ENCODE measurements at regions not wholly inside any gene's neighbourhood (a gene's known extent, or its start where the extent isn't known, plus 50 kb on each side); places are given as distances from the start of the nearest gene placed in this dataset.

DNA sequence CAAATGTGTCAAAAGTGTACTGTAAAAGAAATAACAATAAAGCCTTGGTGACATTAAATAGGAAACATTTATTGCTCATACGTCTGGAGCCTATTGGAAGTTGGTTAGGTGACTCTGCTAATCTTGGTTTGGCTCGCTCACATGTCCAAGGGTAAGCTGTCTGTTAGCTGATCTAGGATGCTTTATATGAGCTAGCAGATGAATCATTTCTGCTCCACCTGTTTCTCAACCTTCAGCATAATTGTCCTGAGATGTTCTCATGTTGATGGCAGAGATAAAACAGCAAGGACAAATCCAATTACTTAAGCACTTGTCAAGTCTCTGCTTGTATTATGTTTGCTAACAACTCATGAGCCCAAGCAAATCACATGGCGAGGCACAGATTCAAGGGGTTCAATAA is 56.0 kb upstream of the CD53 start:
- no peak for DNase-seq (ENCODE audit: low read depth in 2 of 2)

DNA sequence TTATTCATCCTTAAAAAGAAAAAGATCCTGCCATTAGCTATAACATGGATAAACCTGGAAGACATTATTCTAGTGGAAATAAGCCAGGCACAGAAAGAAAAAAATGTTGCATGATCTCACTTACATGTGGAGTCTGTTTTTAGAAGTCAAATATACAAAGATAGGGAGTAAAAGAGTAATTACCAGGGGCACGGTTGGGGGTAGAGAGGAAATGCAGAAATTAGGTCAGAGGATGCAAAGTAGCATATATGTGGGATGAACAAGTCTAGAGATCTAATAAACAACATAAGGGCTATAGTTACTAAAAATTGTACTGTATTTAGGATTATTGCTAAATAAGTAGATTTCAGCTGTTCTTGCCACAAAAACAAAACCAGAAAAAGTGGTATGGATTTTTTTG is 61.4 kb upstream of the CD53 start:
- no peak for DNase-seq (ENCODE audit: low read depth in 2 of 2)

DNA sequence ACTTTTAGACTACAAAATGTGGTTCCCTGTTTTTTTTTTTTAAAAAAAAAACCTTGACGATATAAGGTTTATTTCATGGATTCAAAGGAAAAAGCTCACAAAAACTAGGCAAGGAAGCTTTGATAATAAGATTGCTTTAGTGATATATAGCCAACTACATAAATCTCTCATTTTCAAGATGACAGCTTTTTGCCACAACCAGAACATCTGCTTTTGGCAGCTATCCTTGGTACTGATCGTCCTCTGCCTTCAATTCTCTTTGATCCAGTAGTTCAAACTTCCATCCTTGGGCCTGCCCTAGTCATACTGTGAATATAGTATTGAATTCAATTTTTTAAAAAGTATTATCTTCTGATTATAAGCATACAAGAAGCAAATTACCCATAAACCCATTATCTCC is 72.9 kb upstream of the CD53 start:
- no peak for DNase-seq (ENCODE audit: low read depth in 2 of 2)

DNA sequence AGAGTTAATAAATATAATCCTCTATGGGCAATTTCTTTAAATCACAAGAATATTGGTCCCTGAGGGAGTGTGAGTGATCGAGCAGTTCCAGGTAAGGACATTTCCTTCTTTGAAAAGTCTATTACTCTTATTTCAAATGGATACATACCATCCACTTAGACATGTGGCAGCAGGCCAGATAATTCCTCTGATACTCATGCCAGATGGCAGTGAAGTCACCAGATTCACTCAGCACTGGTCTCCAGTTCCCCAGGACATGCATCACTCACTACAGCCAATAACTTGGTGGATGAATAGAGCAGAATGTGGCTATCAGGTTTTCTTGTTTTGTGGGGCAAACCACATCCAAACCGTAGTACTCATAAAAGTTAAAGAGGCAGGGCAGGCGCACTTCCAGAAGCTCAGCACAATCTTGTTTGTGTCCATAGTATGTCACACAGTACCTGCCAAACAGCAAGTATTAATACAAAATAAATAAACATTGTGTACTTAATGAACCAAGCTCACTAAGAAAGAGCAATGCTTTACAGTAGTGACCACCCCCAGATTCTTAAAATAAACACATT is 74.2 kb upstream of the CD53 start:
- no peak for DNase-seq (ENCODE audit: low read depth in 2 of 2)

DNA sequence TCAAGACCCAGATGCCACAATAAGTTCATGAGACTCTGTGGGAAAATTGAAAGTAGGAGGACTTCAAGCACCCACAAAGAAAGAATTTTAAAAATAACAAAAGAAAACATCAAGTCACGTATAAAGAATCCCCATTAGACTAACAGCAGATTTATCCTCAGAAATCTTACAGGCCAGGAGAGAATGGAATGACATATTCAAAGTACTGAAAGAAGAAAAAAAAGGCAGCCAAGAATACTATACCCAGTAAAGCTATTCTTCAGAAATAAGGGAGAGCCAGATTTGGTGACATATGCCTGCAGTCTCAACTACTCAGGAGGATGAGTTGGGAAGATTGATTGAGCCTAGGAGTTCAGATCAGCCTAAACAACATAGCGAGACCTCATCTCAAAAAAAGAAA is 84.3 kb upstream of the CD53 start:
- no peak for DNase-seq (ENCODE audit: low read depth in 2 of 2)

DNA sequence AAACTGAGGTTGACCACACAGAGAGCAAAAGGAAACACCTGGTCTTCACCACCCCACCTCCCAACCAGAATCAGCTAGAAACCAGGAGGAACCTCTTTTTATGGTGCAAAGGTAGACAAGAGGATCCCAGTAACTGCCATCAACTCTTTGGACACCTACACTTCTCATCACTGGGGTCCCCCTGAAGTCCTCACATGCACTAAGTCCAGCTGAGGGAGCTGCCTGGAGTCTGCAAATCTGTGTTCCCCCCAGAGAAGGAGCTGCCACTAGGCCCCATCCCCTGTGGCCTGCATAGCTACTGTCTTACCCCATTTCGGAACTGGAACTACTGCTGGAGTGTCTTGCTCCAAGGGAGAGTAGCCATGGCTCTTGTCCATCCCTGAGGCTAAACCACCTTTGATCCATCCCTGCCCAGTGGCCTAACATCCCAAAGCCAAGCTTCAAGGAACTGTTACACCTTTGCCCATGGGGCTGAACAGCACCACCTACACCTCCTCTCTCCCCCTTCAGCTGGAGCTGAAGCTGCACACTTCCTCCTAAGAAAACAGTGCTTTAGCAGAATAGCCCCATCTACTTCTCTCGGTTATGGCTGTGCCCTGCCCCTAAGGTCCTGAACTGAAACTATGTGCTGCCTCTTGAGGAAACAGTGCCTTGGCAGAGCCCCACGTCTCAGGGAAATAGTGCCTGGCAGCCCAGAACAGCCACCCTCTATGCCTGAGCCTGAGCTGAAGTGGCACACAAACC is 85.4 kb upstream of the CD53 start:
- no peak for DNase-seq (ENCODE audit: low read depth in 2 of 2)

DNA sequence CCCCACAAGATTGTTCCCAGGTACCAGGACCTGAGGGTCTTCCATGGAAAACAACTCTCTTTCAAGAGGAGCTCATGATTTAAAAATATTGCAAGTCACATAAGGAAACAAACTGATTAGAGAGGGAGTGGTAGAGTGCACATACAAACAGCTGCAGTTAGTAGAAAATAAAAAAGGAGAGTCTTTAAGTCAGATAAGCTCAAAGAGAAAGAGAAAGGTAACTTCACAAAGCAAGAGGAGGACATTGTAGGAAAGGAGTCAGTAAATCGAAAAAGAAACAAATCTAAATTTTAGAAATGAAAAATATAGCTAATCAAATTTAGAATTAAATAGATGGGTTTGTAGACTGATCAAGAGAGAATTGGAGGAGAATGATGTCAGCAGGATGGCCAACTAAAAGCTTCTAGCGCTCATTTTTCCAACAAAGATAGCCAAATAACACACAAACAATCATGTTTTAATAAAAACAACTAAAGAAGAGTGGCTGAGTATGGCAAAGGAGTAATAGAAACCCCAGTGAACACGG is 86.1 kb upstream of the CD53 start:
- no peak for DNase-seq (ENCODE audit: low read depth in 2 of 2)

DNA sequence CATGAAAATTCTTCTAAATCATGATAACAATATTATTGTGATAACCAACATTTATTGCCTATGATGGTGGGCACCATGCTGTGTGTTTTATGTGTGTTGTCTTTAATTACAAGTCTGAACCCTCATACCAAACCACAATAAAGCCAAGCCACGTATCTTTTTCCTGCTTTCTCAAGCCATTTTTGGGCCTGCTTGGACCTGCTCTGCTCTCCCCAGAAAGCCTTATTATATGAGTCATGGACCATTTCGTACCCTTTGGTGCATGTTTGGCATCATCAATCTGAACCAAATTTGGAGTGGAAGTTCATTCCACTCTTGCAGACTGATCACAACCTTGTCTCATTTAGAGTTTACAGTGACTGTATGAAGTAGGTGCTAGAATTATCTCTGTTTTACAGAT is 87.3 kb upstream of the CD53 start:
- DNase-seq (ENCODE audit: low read depth in 2 of 2) = no peak

DNA sequence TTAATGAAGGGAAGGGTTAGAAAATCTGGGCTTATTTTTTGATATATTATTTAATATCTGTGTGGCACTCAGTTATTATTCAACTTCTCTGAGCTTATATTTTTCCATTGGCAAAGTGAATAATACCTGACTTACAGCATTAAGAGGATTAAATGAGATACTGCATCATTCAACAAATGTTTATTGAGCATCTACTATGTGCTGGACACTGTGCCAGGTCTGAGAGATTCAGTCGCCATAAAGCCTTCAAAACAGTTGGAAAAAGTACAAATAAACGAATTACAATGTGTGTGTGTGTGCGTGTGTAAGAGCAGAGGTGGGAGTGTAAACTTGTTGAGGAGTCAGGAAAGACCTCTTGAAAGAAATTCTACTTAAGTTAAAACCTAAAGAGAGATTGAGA is 87.9 kb upstream of the CD53 start:
- no peak for DNase-seq (ENCODE audit: low read depth in 2 of 2)

DNA sequence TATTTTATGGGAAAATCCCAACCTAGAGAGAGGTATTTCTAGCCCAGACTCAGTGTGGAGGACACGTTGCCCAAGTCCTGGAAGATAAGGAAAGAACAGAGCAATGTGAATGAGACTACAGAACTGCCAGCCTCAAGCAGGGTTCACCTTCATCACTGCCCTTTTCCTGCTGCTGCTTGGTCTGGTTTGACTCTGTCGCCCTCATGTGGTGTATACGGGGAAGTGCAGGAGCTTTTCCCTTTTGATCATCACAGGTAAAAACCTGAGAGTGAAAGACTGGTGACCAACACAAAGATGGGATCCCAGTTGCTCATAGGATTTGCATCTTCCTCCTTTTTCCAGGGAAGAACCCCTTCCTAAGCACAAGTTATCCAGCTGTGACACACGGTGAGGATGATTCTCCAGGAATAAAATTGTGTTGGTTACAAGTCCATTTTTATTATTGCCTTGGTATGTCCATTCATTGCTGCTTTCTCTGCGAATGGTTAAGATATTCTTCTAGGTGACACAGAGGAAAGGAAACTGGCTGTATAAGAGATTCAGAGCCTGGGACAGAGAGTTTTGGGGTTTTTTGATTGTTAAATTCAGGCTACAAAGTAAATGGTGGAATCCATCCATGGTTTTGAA is 89.5 kb upstream of the CD53 start:
- peak in 1 of 2 donors; percentile 32 for DNase-seq (ENCODE audit: low read depth in 2 of 2)

DNA sequence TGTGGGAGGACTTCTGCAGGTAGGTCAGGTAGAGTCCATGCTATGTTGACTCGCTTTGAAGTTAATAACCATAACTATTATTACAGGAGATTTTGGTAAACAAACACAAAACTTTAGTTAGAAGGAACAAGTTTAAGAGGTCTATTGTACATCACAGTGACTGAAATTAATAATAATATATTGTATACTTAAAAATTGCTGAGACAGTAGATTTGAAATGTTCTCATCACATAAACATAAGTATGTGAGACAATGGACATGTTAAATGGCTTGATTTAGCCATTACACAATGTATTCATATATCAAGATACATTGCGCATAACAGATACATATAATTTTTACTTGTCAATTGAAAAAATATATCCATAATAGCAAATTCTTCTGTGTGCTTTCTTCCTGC is 91.4 kb upstream of the CD53 start:
- no peak for DNase-seq (ENCODE audit: low read depth in 2 of 2)

DNA sequence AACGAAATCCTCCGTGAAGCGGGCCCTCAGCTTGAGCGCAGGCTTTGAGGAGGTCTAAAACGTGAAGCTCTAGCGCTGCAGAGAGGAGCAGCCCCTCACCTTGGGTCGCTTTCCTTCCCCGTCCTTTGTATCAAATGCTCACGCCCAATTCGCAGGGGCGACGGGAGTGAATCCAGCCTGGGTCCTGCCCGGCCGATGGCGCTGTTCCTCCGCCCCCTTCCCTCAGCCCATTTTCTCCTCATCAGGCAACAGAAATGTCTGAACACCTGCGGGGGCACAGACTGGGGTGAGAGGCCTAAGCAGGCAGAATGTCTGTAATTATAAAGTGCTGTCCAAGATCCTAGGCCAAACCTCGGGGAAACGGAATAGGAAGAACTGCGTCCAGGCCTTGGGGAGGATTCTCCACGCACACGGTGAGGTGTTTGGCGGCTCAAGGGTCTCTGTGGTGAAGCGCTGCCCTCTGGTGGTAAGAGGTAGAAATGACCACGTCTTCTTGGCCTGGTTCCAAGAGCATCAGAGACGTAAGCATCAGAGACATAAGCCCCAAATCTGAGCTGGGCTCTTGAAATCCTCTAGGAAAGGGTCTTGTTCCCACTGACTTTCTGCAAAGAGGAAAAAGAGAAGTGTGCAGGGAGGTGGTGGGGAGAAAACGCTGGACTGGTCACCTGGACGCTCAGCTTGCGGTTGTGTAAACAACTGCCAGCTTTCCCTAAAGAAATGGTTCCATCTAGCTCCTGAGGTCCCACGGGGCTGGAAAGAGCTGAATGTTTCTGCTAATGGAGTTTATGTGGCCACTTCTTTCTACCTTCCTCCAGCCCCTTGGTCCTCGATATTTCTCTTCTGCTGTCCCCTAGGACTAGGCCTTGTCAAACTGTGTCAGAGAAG is 92.1 kb upstream of the CD53 start:
- DNase-seq (ENCODE audit: low read depth in 2 of 2) = peak; percentile 35 to 46

DNA sequence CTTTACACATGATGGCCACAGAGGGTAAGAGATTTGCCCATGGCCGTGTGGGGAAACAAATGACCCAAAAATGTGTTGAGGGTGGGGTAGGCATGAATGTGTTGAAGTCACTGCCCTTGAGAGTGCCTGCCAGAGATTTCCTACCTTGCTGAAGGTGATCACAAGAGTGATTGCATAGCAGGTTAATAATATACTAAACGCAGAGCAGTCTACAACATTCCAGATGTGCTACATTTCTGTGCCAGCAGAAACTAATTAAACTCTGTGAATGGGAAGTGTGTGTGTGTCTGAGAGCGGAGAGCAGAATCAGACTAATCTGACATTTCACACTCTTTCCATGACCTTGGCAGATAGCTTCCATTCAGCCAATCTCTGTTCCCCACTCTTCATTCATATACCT is 93.3 kb upstream of the CD53 start:
- no peak for DNase-seq (ENCODE audit: low read depth in 2 of 2)

DNA sequence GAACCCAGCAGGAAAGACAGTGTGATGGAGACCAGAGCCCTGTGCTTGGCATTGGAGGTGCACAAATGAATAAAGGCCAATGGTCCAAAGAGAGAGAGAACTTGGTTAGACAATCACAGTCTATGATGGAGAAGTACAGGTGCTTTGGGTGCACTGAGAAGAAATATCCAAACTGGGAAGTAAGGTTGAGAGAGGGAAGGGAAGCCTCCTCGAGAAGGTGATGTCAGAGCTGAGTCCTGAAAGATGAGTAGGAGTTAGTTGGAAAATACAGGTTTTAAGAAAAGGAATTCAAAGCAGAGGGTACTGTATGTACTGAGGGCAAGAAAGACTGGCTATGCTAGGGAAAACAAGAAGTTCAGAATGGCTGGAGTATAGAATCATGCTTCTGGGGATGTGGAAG is 94.1 kb upstream of the CD53 start:
- DNase-seq (ENCODE audit: low read depth in 2 of 2) = no peak

DNA sequence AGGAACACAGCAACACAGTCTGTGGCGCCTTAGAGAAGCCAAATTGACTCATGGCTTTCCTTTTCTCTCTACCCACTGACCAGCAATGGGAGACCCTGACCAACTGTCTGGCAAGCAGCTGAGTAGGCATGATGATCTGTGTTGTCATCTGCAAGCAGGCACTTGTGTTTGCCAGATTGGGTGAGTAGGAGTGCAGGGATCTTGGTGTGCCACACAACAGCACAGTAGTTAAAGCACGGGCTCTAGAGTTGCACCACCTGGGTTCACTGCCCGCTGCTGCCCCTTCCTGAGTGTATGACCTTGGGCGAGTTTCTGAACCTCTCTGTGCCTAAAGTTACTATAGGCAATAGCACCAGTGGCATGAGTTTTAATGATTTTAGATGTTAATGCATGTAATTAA is 95.7 kb upstream of the CD53 start:
- DNase-seq (ENCODE audit: low read depth in 2 of 2) = no peak

DNA sequence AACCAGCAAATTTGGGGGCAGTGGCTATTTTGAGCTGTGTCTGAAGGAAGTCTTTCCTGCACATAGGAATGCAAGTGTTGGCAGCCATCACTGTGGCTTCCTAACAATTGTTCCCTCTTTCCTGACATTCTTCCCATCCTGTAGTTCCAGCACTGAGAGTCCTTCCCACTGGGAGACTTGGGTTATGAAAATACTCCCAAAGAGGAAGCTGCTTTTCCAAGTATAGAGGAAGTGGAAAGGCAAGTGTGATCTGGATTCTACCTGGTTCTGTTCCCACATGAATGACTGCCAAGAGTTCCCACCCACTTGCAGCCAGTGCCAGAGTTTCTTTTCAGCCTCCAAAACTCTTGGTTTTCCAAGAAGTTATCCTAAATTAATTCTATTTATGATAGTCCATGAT is 98.5 kb upstream of the CD53 start:
- no peak for DNase-seq (ENCODE audit: low read depth in 2 of 2)

DNA sequence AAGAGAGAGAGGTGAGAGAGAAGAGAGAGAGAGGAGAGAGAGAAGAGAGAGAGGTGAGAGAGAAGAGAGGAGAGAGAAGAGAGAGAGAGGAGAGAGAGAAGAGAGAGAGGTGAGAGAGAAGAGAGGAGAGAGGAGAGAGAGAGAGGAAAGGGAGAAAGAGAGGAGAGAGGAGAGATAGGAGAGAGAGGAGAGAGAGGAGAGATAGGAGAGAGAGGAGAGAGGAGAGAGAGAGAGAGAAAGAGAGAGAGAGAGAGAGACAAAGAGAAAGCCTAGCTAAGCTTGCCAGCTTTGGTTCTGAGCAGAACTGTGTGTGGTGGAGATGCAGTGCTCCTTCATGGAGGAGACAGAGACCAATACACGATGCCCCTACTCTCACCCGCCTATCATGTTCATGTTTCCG is 99.1 kb upstream of the KCNA3 start:
- no peak for DNase-seq (ENCODE audit: low read depth in 2 of 2)

DNA sequence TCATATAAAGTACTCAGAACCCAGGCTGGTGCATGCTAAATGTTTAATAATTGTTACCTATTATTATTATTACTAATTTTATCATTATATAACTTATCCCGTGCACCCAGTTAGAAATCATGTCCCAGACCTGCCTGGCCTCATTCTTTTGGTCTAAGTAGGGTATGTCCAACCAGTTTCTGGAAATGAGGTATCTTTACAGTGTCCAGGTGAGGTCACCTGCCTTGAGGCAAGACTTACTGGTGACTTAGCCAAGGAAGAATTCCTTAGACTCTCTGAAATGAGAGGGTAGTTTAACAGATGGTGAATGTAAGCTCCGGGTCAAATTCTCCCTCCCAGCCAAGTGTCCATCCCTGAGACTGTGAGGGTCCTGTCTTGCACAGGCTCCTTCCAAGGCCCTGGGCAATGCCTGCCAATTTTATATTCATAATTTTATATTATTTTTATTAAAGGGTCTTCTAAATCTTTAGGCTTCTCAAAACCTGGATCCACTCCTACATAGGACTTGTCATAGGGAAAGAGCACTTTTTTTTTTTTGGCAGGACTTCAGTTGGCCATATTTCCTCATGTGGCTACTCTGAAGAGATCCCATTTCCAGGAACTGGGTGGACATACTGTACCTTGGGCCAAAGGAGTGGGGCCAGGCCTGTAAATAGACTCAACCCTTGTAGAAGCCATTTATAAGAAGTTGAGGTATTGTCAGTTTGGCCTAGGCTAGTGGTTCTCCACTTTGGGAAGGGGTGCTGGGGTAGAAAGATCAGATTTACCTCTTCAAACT is 96.7 kb upstream of the KCNA3 start:
- DNase-seq (ENCODE audit: low read depth in 2 of 2) = no peak

DNA sequence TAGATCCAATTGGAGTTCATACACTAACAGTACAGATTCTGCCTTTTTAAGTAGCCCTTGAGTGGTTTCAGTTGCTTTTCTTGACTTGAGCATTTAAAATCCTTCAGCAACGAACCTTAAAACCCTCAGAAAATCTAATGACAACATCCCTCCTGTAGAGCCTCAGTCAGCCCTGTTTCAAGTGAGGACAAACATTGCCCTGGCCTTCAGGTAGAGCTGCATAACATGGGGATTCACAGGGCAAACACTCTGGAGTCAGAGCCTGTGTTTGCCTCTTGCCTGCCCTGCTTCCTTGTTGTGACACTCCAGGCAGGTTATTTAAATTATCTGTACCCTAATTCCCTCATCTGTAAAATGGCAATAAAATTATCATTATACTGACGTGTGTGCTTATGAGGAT is 96.1 kb upstream of the KCNA3 start:
- DNase-seq (ENCODE audit: low read depth in 2 of 2) = no peak

DNA sequence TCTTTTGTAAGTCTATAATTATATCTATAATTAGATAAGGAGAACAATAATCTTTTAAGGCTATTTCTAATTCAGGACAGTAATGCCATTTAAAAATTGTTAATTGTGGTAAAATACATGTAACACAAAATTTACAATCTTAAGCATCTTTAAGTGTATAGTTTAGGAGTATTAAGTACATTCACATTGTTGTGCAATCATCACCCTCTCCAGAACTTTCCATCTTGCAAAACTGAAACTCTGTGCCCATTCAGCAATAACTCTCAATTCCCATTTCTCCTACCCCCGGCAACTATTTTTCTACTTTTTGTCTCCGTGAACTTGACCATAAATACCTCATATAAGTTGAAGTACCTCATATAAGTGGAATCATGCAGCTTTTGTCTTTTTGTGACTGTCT is 93.9 kb upstream of the KCNA3 start:
- no peak for DNase-seq (ENCODE audit: low read depth in 2 of 2)

DNA sequence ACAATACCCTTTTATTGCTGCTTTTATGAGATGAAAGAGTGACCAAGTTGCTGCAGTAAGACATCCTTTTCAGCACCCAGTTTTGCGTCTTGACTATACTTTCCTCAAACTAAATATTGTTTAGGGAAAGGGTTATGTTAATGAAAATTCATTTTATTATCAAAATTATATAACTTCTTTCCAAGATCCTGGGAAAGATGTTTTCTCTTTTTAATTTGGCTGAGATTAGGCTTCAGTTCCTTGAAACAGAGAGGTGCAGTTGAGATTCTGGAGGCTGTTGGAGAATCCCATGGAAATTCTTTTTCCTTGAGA is 91.6 kb upstream of the KCNA3 start:
- no peak for DNase-seq (ENCODE audit: low read depth in 2 of 2)

Data from stimulated activated CD8-positive, alpha-beta memory T cell treated with anti-CD3 and anti-CD28 coated beads, Interleukin-7, amount 100 ng/mL, for 1 hour (primary cell).